Parathyroid adenoma (tissue), 2 donors: ENCODE measurements at regions not wholly inside any gene's neighbourhood (a gene's known extent, or its start where the extent isn't known, plus 50 kb on each side); places are given as distances from the start of the nearest gene placed in this dataset.

Experiments used
- H2AFZ ChIP-seq: fragments of 300-600 bp; sonication (generic); one replicate; pipeline ENCODE4 v1.7.0; 2017; ENCODE audit warnings: antibody characterized with exemption, mild to moderate bottlenecking
- H3K27ac ChIP-seq: fragments of 300-600 bp; sonication (generic); one replicate; pipeline ENCODE4 v1.7.0; 2017
- H3K27me3 ChIP-seq: fragments of 300-600 bp; sonication (generic); one replicate; pipeline ENCODE4 v1.7.0; 2017; ENCODE audit warnings: low read length; ENCODE audit not compliant: control insufficient read depth, insufficient read depth
- H3K36me3 ChIP-seq: fragments of 300-600 bp; sonication (generic); one replicate; pipeline ENCODE4 v1.7.0; 2017; ENCODE audit warnings: low read length; ENCODE audit not compliant: control insufficient read depth, insufficient read depth
- H3K4me1 ChIP-seq: fragments of 300-600 bp; sonication (generic); one replicate; pipeline ENCODE4 v1.7.0; 2017; ENCODE audit warnings: control low read depth
- H3K4me2 ChIP-seq: fragments of 300-600 bp; sonication (generic); one replicate; pipeline ENCODE4 v1.7.0; 2017; ENCODE audit warnings: low read length
- H3K4me3 ChIP-seq: fragments of 300-600 bp; sonication (generic); one replicate; pipeline ENCODE4 v1.7.0; 2017; ENCODE audit warnings: low read depth, low read length
- H3K79me2 ChIP-seq: fragments of 300-600 bp; sonication (generic); one replicate; pipeline ENCODE4 v1.7.0; 2017; ENCODE audit warnings: control low read depth
- H3K9ac ChIP-seq: fragments of 300-600 bp; sonication (generic); one replicate; pipeline ENCODE4 v1.7.0; 2017; ENCODE audit warnings: mild to moderate bottlenecking
- H3K9me3 ChIP-seq: fragments of 300-600 bp; sonication (generic); one replicate; pipeline ENCODE4 v1.7.0; 2017; ENCODE audit warnings: low read length; ENCODE audit not compliant: control insufficient read depth
- CTCF ChIP-seq: fragments of 300-600 bp; sonication (generic); IDR thresholded peaks from one replicate; pipeline ENCODE4 v1.7.0; 2017; ENCODE audit warnings: antibody characterized with exemption, mild to moderate bottlenecking
- donor health status: primary hyperparathyroidism.

DNA sequence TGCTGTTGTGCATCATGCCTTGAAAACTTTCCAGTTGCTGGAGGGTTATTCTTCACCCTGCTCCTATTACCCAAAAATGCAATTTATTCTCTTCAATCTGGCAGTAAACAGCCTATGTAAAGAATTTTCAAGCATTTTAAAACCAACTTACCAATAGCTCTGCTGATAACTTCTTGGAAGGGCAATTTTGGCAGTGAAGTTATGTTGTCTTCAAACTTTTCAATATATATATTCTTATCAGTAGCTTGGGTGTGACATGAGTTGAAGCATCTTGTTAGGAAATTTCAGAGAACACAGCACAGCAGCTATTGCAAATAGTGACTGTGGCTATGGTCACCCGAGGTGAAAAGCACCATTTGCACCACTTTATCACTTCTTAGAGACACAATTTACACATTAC, 395.5 kb downstream of the STK39 start:
- H3K9ac ChIP-seq = no peak overlapping the region
- H3K4me2 ChIP-seq = no peak overlapping the region
- H2AFZ ChIP-seq = no peak overlapping the region
- no peak overlapping the region for H3K27ac ChIP-seq
- TF ChIP-seq CTCF = no peak
- no peak overlapping the region for H3K4me3 ChIP-seq
- H3K9me3 ChIP-seq = no peaks in the 10 kb centered on the region
- H3K79me2 ChIP-seq = no peaks in the 10 kb centered on the region
- H3K27me3 ChIP-seq = no peaks in the 10 kb centered on the region
- no peaks in the 10 kb centered on the region for H3K36me3 ChIP-seq
- no peaks in the 10 kb centered on the region for H3K4me1 ChIP-seq

- Histone ChIP-seq H3K4me1 (no peaks in the 10 kb centered on the region), H2AFZ (no peak overlapping the region), H3K9ac (no peak overlapping the region), H3K27ac (no peak overlapping the region), H3K27me3 (no peaks in the 10 kb centered on the region), H3K9me3 (no peaks in the 10 kb centered on the region), H3K36me3 (no peaks in the 10 kb centered on the region), H3K79me2 (no peaks in the 10 kb centered on the region), H3K4me2 (no peak overlapping the region), H3K4me3 (no peak overlapping the region)
- TF ChIP-seq CTCF = no peak
These were observed 396.0 kb downstream of the STK39 start for GRCh38 chr2:167851323-167851860.

GRCh38 chr2:167844714-167845530, 402.5 kb downstream of the STK39 start:
- TF ChIP-seq CTCF = no peak
- Histone ChIP-seq H3K9ac (no peak overlapping the region), H3K9me3 (no peaks in the 10 kb centered on the region), H3K4me3 (no peak overlapping the region), H3K4me1 (no peaks in the 10 kb centered on the region), H3K27ac (no peak overlapping the region), H3K27me3 (no peaks in the 10 kb centered on the region), H2AFZ (no peak overlapping the region), H3K79me2 (no peaks in the 10 kb centered on the region), H3K36me3 (no peaks in the 10 kb centered on the region), H3K4me2 (no peak overlapping the region)

DNA sequence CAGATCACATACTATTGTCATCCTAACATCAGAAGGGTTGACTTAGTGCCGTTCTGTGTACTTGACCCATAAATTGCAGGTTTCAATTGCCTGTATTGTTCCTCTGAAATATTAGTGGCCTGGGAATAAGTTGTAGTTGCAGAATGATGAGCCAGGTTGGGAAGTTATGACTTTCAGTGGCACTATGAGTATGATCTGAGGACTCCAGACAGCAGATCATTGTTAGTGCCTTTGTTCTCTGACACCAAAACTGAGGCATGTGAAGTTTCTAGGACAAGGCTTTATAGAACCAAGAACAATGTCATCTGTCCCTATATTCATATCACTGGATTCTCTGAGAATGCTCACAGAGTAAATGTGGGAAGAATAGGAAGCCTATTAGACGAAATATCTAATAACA, 403.7 kb downstream of the STK39 start:
- Histone ChIP-seq H3K27ac (no peak overlapping the region), H3K27me3 (no peaks in the 10 kb centered on the region), H3K4me2 (no peak overlapping the region), H3K9ac (no peak overlapping the region), H3K36me3 (no peaks in the 10 kb centered on the region), H3K79me2 (no peaks in the 10 kb centered on the region), H3K4me3 (no peak overlapping the region), H2AFZ (no peak overlapping the region), H3K9me3 (no peaks in the 10 kb centered on the region), H3K4me1 (no peaks in the 10 kb centered on the region)
- TF ChIP-seq CTCF = no peak

- Histone ChIP-seq H2AFZ (no peak overlapping the region), H3K36me3 (no peaks in the 10 kb centered on the region), H3K4me2 (no peak overlapping the region), H3K79me2 (no peaks in the 10 kb centered on the region), H3K9ac (no peak overlapping the region), H3K4me1 (no peaks in the 10 kb centered on the region), H3K27ac (no peak overlapping the region), H3K27me3 (no peaks in the 10 kb centered on the region), H3K9me3 (no peaks in the 10 kb centered on the region), H3K4me3 (no peak overlapping the region)
- TF ChIP-seq CTCF = no peak
These were observed 404.2 kb downstream of the STK39 start for GRCh38 chr2:167843217-167843616.
